ENCODE measurements at regions not wholly inside any gene's neighbourhood (a gene's known extent, or its start where the extent isn't known, plus 50 kb on each side); places are given as distances from the start of the nearest gene placed in this dataset.

DNA sequence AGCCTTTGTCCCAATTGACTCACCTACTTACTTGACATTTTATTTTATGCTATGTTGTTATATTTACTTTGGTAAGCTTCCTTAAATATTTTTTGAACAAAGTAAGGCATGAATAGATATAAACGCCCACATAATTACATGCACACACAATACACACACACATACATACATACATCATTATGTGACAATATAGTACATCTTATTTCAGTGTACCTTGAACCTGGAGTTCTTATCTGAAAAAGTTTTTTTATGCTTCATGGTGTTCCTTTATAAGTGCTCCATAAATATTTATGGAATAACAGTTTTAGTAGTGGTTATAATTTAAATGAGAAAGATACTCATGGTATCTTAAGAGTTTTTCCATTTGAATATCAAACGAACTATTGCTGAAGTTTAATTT, 102.8 kb upstream of the MTPN start:
- TF ChIP-seq, protein P1, sequence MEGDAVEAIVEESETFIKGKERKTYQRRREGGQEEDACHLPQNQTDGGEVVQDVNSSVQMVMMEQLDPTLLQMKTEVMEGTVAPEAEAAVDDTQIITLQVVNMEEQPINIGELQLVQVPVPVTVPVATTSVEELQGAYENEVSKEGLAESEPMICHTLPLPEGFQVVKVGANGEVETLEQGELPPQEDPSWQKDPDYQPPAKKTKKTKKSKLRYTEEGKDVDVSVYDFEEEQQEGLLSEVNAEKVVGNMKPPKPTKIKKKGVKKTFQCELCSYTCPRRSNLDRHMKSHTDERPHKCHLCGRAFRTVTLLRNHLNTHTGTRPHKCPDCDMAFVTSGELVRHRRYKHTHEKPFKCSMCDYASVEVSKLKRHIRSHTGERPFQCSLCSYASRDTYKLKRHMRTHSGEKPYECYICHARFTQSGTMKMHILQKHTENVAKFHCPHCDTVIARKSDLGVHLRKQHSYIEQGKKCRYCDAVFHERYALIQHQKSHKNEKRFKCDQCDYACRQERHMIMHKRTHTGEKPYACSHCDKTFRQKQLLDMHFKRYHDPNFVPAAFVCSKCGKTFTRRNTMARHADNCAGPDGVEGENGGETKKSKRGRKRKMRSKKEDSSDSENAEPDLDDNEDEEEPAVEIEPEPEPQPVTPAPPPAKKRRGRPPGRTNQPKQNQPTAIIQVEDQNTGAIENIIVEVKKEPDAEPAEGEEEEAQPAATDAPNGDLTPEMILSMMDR (IDR thresholded peaks at IDR 0.05): no peak
- H3K9me3 Mint-ChIP-seq: no peaks in the 10 kb centered on the region
- no peaks in the 10 kb centered on the region for H3K4me1 Mint-ChIP-seq
- no peak overlapping the region for H3K27ac Mint-ChIP-seq
- H3K4me3 Mint-ChIP-seq: no peak overlapping the region
- H3K27me3 Mint-ChIP-seq (ENCODE audit: low read depth, poor library complexity): peaks cover 2% of the 10 kb centered on the region
- no peak for DNase-seq
- H3K36me3 Mint-ChIP-seq (ENCODE audit: low read depth): no peaks in the 10 kb centered on the region

DNA sequence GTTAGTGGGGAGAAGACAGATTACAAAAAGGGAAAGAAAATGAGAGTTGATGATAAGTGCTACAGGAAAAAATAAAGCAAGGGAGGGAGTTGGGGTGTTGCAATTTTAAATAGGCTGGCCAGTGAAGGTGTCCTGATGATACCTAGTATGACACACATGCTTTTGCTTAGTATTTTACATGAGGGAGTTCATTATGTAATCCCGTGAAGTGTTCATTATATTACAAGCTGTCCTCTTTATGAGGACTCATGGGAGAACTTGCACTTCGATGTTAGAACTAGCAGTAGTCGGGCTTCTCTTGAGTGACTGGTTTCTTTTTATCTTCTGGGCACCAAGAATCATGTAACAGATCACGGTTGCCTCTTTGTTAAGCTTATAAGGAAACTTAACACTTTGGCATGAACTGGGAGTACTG, 102.3 kb upstream of the MTPN start:
- TF ChIP-seq, protein P1 (IDR thresholded peaks at IDR 0.05): no peak
- no peaks in the 10 kb centered on the region for H3K36me3 Mint-ChIP-seq (ENCODE audit: low read depth)
- H3K27me3 Mint-ChIP-seq (ENCODE audit: low read depth, poor library complexity): peaks cover 2% of the 10 kb centered on the region
- H3K4me1 Mint-ChIP-seq: no peaks in the 10 kb centered on the region
- no peak for DNase-seq
- H3K9me3 Mint-ChIP-seq: no peaks in the 10 kb centered on the region
- no peak overlapping the region for H3K4me3 Mint-ChIP-seq
- no peak overlapping the region for H3K27ac Mint-ChIP-seq

DNA sequence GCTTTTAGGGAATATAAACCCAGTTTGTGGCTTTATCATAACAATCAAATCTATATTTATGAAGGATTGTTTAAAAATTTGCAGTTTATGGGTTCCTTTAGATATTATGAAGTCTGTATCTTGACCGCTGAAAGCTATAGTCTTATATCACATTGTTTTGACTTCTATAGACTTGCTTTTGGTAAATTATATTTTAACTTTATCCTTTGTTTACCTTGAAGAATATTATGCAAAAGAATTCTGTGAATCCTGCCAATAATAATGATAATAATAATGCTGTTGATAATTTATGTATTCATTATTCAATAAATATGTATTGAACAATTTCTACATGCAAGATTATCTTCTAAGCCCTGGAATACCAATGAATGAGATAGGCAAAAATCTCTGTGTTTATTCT, 101.9 kb upstream of the MTPN start:
- Mint-ChIP-seq H3K27ac (no peak overlapping the region), H3K27me3 (ENCODE audit: low read depth, poor library complexity) (peaks cover 2% of the 10 kb centered on the region), H3K4me1 (no peaks in the 10 kb centered on the region), H3K9me3 (no peaks in the 10 kb centered on the region), H3K4me3 (no peak overlapping the region), H3K36me3 (ENCODE audit: low read depth) (no peaks in the 10 kb centered on the region)
- TF ChIP-seq, protein P1 (IDR thresholded peaks at IDR 0.05): no peak
- no peak for DNase-seq

DNA sequence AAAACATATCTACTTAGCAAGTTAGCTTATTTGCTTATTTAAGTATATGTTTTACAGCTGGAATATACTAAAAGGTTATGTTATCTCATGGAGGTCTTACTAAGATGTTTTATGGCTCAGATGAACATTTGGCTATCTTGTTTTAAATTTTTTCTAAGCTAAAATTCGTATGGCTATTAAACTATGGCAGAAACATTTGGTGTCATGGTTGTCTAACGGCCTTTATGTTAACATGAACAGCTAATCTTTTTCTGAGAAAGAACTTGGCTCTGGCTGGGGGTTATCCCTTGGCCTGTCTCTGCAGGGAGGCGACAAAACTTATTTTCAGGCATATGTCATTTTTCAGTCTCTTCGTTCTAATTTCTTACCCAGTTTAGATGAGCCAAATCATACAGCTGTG, 101.5 kb upstream of the MTPN start:
- DNase-seq: no peak
- Mint-ChIP-seq H3K36me3 (ENCODE audit: low read depth) (no peaks in the 10 kb centered on the region), H3K27me3 (ENCODE audit: low read depth, poor library complexity) (peaks cover 2% of the 10 kb centered on the region), H3K4me1 (no peaks in the 10 kb centered on the region), H3K27ac (no peak overlapping the region), H3K9me3 (no peaks in the 10 kb centered on the region), H3K4me3 (no peak overlapping the region)
- TF ChIP-seq, protein P1 (IDR thresholded peaks at IDR 0.05): no peak

DNA sequence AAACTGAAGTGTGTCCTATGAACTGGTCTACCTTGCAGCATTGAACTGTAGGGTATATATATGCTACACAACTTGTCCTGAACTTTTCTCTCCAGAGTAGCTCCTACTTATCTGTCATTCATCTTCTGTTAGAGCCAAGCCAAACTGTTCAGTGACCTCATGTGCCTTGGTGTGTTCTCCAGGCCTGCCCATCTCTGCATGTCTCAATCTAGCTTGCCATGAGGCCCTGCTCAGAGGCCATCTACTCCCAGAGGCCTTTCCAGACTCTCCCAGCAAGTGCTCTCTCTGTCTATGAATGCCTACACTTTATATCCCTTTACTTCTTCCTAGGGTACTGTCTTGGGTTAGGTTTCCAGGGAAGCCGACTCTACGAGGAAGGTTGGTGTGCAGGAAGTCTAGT, 99.8 kb upstream of the MTPN start:
- H3K27ac Mint-ChIP-seq: no peak overlapping the region

DNA sequence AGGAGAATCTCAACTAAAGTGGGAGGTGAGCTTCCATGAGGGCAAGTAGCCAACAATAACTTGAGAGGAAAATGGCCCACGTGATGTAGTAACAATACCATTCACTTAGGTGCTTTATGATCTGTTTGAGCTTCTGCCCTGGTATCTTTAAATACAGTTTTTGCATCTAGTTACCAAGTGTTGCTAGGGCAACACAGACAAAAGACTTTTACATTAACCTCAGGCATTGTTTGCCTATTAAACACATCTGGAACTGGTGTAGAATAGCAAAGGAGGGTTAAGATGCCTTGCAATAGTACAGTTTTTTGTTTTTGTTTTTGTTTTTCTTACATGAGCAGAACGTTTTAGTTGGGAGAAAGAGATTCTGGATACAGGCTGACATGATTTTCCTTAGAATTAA, 97.7 kb upstream of the MTPN start:
- H3K9me3 Mint-ChIP-seq: no peaks in the 10 kb centered on the region
- TF ChIP-seq, protein P1 (IDR thresholded peaks at IDR 0.05): no peak
- no peak overlapping the region for H3K4me3 Mint-ChIP-seq
- no peak overlapping the region for H3K27ac Mint-ChIP-seq
- no peaks in the 10 kb centered on the region for H3K36me3 Mint-ChIP-seq (ENCODE audit: low read depth)
- H3K27me3 Mint-ChIP-seq (ENCODE audit: low read depth, poor library complexity): no peaks in the 10 kb centered on the region
- DNase-seq: no peak
- peaks cover 5% of the 10 kb centered on the region for H3K4me1 Mint-ChIP-seq

More for the DNA sequence above, 99.8 kb upstream of the MTPN start:
- Mint-ChIP-seq H3K36me3 (ENCODE audit: low read depth) (no peaks in the 10 kb centered on the region), H3K4me1 (no peaks in the 10 kb centered on the region), H3K4me3 (no peak overlapping the region), H3K9me3 (no peaks in the 10 kb centered on the region), H3K27me3 (ENCODE audit: low read depth, poor library complexity) (no peaks in the 10 kb centered on the region)
- no peak for DNase-seq
- TF ChIP-seq, protein P1 (IDR thresholded peaks at IDR 0.05): no peak
